22Rv1 (cell line): ENCODE measurements at regions not wholly inside any gene's neighbourhood (a gene's known extent, or its start where the extent isn't known, plus 50 kb on each side); places are given as distances from the start of the nearest gene placed in this dataset.

Experiments used
- H3K27ac ChIP-seq: fragments of 450-650 bp; 2 replicates; pipeline ENCODE4 v1.5.1; 2017
- ZFX ChIP-seq: fragments of 450-650 bp; IDR thresholded peaks from 2 replicates; pipeline ENCODE4 v1.6.1; 2017; ENCODE audit warnings: antibody characterized with exemption, borderline replicate concordance
- TF ChIP-seq, protein P1 (sequence below): fragments of 450-650 bp; IDR thresholded peaks from 2 replicates; pipeline ENCODE4 v1.5.1; 2017; ENCODE audit warnings: mild to moderate bottlenecking

DNA sequence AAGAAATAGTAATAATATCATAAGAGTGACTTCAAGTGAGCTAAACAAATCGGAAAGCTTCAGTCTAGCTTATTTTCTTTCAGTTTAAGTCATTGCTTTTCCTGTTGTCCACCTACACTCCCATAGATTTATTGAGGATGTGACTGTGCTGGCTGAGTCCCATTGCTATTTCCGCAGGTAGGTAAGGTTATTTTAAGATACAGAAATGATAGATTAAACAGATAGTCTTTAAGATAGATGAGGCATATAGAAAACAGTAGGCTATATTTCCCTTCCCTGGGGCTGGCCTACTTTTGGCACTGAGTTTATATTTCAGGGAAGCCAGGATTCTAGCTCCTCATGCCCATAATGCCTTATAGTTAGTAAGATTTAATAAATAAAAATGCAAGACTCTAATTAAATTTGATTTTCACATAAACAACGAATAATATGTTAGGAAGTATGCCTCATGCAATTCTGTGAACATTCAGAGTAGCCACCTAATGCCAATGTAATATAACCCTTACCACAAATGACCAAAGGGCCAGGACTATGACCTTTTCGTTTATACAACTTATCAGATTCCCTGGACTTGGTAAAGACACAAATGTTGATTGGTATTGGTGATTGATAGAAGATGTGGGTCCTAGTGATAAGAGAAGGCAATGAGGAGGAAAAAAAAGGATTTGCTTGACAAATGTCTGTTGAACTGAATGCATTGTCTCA, 1079.3 kb downstream of the EPHA7 start:
- no peak overlapping the region for H3K27ac ChIP-seq
- TF ChIP-seq, protein P1, sequence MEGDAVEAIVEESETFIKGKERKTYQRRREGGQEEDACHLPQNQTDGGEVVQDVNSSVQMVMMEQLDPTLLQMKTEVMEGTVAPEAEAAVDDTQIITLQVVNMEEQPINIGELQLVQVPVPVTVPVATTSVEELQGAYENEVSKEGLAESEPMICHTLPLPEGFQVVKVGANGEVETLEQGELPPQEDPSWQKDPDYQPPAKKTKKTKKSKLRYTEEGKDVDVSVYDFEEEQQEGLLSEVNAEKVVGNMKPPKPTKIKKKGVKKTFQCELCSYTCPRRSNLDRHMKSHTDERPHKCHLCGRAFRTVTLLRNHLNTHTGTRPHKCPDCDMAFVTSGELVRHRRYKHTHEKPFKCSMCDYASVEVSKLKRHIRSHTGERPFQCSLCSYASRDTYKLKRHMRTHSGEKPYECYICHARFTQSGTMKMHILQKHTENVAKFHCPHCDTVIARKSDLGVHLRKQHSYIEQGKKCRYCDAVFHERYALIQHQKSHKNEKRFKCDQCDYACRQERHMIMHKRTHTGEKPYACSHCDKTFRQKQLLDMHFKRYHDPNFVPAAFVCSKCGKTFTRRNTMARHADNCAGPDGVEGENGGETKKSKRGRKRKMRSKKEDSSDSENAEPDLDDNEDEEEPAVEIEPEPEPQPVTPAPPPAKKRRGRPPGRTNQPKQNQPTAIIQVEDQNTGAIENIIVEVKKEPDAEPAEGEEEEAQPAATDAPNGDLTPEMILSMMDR = no peak
- TF ChIP-seq ZFX = no peak

DNA sequence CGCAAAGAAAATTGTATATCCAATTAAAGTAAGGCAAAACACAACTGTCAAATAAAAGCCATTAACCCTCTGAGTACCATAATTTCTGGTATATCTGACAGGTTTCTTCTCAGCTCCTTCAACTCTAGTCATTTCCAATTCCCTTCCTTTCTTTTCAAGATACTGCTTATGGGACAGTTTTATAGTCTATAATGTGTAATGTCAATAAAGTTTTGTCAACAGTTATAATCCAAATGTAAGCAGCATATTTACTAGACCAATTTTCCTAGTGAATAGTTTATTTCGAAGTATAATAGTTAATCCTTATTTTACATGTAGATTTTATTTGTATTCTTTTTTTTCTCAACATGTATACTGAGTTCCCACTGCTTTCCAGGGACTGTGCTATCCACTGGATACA, 1081.8 kb downstream of the EPHA7 start:
- TF ChIP-seq ZFX = no peak
- TF ChIP-seq, protein P1 = no peak
- peak overlapping the region; percentile 31; the same call in 1 of the 2 replicates for H3K27ac ChIP-seq

DNA sequence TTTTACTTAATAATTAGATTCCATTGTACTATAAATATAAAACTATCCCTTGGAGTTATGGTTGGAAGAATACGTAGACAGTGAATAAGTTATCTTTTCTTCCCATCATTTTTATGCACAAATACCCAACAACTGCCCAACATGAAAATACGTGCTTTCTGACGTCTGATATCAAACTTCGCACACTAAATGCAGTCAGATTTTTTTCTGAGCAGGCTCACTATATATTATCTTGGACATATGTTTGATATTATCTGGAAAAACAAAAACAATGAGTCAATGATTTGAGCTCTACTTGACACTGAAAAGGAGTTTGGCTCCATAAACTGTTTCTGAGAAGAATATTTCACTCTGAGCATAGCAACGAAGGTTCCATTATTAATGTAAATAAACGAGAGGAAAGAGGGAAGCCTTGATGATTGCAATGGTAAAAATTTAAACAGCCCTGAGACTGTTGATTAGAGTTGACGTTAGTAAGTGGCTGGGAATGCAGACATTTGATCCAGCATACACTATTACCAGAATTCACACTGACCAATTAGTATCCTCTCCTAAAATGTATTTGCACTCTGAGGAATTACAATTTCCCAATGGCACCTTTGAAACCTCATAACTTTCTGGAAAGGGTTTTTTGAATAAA, 1090.0 kb downstream of the EPHA7 start:
- TF ChIP-seq, protein P1 = no peak
- TF ChIP-seq ZFX = no peak
- H3K27ac ChIP-seq = no peak overlapping the region

DNA sequence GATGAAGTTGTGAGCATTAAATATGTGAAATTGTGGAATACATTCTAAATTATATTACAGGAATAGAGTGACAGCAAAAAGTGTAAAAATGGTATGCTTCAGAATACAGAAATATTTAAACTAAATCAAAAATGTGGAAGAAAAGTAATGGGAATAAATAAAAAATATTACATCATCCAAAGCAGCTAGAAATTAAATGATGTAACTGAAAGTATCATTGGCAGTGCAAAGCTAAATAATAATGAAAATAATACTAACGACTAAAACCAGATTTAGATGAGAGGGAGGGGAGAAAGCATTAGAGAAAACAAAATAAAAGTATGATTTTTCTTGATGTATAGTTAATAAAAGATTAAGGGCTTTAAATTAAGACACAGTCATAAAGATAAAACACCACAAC, 1104.0 kb downstream of the EPHA7 start:
- no peak overlapping the region for H3K27ac ChIP-seq
- no peak for TF ChIP-seq ZFX
- TF ChIP-seq, protein P1 = no peak

DNA sequence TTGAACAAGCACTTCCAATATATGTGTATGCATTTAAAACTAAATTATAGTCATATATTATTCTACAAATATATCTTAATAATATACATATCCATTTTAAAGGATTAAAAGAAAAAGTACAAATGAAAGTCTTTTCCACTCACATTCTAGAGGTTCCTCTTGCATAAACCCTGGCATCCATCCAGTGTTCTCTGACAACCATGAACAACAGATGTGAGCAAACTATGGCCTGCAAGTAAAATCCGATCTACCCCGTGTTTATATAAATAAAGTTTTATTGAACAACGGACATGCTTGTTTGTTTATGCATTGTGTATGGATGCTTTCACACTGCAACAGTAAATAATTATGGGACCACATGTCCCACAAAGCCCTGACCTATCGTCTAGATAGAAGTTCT, 1122.3 kb downstream of the EPHA7 start:
- H3K27ac ChIP-seq = no peak overlapping the region
- TF ChIP-seq, protein P1 = no peak
- no peak for TF ChIP-seq ZFX

DNA sequence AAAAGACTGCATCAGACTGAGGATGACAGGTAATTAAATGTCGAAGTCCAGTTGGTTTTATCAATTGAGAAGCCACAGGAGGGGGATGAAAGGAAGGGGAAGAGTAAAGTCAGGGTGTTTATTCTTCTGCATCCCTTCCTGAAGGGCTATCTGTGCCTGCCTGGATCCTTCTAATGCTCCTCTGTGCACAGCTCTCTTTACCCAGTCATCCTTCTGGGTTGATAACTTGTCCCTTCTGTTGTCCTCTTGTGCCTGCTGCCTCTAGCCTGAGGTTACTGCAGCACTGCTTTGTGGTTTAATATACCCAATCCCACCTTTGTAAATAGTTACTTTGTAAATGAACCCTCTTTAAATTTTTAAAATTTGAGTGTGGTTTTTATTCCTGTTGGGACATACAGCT, 1127.3 kb downstream of the EPHA7 start:
- no peak overlapping the region for H3K27ac ChIP-seq
- no peak for TF ChIP-seq ZFX
- TF ChIP-seq, protein P1 = no peak

DNA sequence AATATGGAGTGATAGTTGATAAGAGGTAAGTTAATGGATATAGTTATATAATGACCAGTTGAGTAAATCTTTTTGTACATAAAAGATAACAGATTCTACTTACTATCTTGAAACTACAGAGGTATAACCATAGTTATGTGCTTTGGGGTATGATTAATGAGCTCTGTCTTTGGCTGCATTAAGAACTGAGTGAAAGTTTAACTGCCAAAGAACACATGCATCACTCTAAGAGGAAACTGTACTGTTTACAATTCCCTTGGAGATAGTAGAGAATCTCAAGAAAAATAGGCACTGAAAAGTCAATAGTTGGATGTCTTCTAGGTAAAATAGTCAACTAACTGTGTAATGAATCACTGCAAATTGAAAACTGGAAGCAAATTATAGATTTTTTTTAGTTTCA, 1129.5 kb downstream of the EPHA7 start:
- no peak overlapping the region for H3K27ac ChIP-seq
- no peak for TF ChIP-seq ZFX
- TF ChIP-seq, protein P1 = no peak
